ENCODE measurements at regions not wholly inside any gene's neighbourhood (a gene's known extent, or its start where the extent isn't known, plus 50 kb on each side); places are given as distances from the start of the nearest gene placed in this dataset.
"Not testable (repeated sequence)": the region's sequence is repeated elsewhere in the genome, so short reads cannot be mapped to it uniquely, and the experiment has no call there.

- no peak for DNase-seq
These were observed 227.6 kb upstream of the EXOC2 start for GRCh38 chr6:920512-920911.

- DNase-seq, result no peak
These were observed 226.6 kb upstream of the EXOC2 start for GRCh38 chr6:919500-919899.

- DNase-seq, result no peak
These were observed 225.0 kb upstream of the EXOC2 start for GRCh38 chr6:917939-918338.

- no peak for DNase-seq
These were observed 224.4 kb upstream of the EXOC2 start for GRCh38 chr6:917296-917695.

- DNase-seq, result no peak
These were observed 223.2 kb upstream of the EXOC2 start for GRCh38 chr6:916131-916530.

- DNase-seq, result no peak
These were observed 220.2 kb upstream of the EXOC2 start for GRCh38 chr6:912871-913835.

- DNase-seq, result no peak
These were observed 215.0 kb upstream of the EXOC2 start for GRCh38 chr6:907928-908327.

GRCh38 chr6:906920-907319, 214.0 kb upstream of the EXOC2 start:
- no peak for DNase-seq

GRCh38 chr6:905556-905955, 212.6 kb upstream of the EXOC2 start:
- DNase-seq, result no peak

- DNase-seq, result no peak
These were observed 212.1 kb upstream of the EXOC2 start for GRCh38 chr6:904994-905393.

- DNase-seq, result no peak
These were observed 210.8 kb upstream of the EXOC2 start for GRCh38 chr6:903761-904160.

GRCh38 chr6:901696-902460, 208.9 kb upstream of the EXOC2 start:
- no peak for DNase-seq

GRCh38 chr6:900716-901605, 208.0 kb upstream of the EXOC2 start:
- DNase-seq, result no peak

- DNase-seq, result no peak
These were observed 204.7 kb upstream of the EXOC2 start for GRCh38 chr6:897528-898207.

- no peak for DNase-seq
These were observed 201.3 kb upstream of the EXOC2 start for GRCh38 chr6:894274-894673.

- no peak for DNase-seq
These were observed 198.1 kb upstream of the EXOC2 start for GRCh38 chr6:890995-891394.

- DNase-seq, result no peak
These were observed 197.3 kb upstream of the EXOC2 start for GRCh38 chr6:890201-890600.

- no peak for DNase-seq
These were observed 194.8 kb upstream of the EXOC2 start for GRCh38 chr6:887583-888235.

- not testable (repeated sequence) for DNase-seq
These were observed 193.2 kb upstream of the EXOC2 start for GRCh38 chr6:886116-886515.

- DNase-seq, result no peak
These were observed 192.2 kb upstream of the EXOC2 start for GRCh38 chr6:885051-885590.

GRCh38 chr6:884570-884969, 191.6 kb upstream of the EXOC2 start:
- DNase-seq, result no peak
